ENCODE measurements at regions not wholly inside any gene's neighbourhood (a gene's known extent, or its start where the extent isn't known, plus 50 kb on each side); places are given as distances from the start of the nearest gene placed in this dataset.
"Not testable (repeated sequence)": the region's sequence is repeated elsewhere in the genome, so short reads cannot be mapped to it uniquely, and the experiment has no call there.

GRCh38 chr5:135176991-135177390 lies 143.0 kb upstream of the PITX1 start:
- DNase-seq, result no peak

DNA sequence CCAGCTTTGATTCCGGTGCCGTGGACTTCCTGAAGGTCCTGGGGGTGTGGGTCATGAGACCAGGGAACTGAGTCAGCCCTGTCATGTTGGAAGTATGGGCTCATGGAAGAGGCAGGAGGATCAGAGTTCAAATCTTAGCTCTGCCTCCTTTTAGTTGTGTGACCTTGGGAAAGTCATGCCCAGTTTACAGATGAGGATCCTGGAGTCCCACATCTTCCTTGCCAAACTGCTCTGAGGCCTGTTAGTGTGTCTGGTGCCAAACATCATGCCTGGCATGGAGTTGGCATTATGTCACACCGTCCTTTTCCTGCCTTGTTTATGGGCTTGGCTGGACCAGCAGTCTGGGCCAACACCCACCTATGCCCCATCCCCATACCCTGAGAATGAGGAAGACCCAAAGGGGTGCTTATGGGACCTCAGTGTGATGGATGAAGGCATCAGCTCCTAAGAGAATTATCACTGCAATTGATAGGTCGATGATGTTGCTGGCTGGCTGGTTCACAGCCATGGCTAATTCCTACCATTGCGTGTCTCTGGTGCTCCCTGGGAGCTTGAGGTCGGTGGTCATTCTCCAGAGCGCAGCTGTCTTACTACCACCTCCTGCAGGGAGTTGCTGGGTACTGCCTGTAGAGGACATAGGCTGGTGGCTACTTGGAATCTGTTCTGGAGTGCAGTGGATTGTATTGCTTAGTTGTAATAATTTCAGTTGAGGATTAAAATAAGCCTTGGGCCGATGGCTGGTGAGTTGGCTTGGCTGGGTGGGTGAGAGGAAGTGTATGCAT lies 140.5 kb upstream of the PITX1 start:
- DNase-seq, result no peak

DNA sequence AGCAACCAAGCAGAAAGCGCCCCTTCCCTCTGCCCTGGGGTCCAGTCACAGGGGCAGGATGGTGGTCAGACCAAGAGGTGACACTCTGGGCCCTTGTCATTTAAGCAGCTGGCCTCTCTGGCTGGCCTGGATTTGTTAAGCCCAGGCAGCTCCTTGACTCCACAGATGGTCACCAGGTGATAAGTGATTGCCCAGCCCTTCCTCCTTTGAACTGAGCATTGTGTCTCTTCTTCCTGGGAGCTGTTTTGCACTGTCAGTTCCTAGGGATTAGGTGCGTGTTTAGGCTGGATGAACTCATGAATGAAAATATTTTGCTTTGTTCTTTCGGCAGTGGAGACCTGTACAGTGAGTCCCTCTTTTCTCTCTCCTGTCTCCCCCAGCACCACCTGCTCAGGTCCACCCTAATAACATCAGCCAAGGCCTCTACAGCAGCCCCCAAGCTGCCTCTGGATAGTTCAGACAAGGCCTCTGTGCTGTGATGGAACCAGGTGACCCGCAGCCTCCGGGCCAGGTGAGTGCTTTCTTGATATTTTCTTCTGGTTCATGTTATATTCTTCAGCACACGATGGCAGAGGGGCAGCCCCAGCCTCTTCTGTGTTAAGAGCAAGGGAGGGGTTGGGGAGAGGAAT lies 139.7 kb upstream of the PITX1 start:
- DNase-seq, result no peak

GRCh38 chr5:135172718-135173117 lies 138.7 kb upstream of the PITX1 start:
- DNase-seq, result no peak

DNA sequence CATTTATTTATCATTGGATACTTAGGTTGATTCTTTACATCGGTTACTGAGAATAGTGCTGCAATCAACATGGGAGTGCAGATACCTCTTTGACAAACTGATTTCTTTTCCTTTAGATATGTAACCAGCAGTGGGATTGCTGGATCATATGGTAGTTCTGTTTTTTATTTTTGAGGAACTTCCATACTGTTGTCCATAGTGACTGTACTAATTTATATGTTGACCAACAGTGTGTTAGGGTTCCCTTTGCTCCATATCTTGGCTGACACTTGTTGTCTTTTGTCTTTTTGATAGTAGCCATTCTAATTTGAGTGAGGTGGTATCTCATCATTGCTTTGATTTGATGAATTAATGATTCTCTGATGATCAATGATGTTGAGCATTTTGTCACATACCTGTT lies 137.3 kb upstream of the PITX1 start:
- DNase-seq, result no peak

DNA sequence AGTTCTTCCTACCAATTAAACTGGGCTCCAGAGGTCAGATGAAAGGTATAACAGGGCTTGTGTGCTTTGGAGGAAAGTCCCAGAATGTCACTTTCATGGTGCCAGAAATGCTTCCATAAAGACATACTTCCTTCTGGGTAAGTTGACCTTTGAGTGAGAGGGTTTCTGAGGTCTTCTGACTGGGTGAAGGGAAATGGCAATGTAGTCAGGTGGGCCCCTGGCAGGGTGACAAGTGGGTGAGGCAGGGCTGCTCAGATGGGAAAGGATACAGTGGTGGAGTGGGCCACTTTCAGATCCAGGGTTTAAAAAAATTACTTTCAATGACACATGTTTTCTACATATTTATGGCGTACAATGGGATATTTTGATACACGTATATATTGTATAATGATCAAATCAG lies 136.5 kb upstream of the PITX1 start:
- DNase-seq, result no peak

DNA sequence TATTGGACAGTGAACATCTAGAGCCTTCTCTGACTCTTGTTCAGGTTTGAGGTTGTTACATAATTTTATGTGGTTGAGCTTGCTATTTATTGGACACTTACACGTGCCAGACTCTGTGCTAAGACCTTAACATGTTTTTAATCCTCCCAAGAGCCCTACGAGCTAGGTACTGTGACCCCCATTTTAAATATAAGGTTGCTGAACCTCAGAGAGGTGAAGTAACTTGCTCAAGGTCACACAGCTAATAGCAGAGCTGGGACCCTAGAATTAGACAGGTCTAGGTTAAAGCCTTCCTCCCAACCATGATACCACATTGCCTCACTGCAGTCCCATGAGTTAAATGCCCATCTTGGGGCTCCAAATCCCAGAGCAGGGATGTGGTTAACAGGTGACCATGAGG lies 135.7 kb upstream of the PITX1 start:
- no peak for DNase-seq

- no peak for DNase-seq
These were observed 133.6 kb upstream of the PITX1 start for GRCh38 chr5:135167634-135168033.

DNA sequence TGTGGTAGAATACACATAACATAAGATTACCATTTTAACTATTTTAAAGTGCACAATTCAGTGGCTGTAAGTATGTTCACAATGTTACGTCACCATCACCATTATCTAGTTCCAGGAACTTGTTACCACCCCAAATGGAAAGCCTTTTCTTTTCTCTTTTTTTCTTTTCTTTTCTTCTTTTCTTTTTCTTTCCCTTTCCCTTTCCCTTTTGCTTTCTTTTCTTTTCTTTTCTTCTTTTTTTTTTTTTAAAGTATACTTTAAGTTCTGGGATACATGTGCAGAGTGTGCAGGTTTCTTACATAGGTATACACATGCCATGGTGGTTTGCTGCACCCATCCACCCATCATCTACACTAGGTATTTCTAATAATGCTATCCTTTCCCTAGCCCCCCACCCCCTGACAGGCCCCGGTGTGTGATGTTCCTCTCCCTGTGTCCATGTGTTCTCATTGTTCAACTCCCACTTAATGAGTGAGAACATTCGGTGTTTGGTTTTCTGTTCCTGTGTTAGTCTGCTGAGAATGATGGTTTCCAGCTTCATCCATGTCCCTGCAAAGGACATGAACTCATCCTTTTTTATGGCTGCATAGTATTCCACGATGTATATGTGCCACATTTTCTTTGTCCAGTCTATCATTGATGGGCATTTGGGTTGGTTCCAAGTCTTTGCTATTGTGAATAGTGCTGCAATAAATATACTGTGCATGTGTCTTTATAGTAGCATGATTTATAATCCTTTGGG lies 131.0 kb upstream of the PITX1 start:
- not testable (repeated sequence) for DNase-seq

DNA sequence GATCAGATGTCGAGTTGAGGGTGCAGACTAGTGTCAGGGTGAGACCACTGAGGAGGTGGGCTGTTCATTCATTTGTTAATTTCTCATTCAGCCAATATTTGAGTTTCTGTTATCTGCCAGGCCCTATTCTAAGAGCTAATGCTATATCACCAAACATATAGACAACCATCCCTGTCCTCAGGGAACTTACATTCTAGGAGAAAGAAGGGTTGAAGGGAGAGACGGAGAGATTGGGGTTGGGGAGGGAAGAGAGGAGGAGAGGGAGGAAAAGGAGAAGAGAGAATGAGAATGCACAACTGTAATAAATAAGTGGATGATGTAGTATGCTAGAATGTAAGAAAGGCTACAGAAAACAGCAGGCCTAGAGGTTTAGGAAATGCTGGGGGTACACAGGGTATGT lies 129.9 kb upstream of the PITX1 start:
- DNase-seq, result no peak

- DNase-seq, result no peak
These were observed 129.4 kb upstream of the PITX1 start for GRCh38 chr5:135163391-135163790.

- no peak for DNase-seq
These were observed 128.7 kb upstream of the PITX1 start for GRCh38 chr5:135162661-135163265.

GRCh38 chr5:135161221-135161620 lies 127.2 kb upstream of the PITX1 start:
- DNase-seq, result no peak

DNA sequence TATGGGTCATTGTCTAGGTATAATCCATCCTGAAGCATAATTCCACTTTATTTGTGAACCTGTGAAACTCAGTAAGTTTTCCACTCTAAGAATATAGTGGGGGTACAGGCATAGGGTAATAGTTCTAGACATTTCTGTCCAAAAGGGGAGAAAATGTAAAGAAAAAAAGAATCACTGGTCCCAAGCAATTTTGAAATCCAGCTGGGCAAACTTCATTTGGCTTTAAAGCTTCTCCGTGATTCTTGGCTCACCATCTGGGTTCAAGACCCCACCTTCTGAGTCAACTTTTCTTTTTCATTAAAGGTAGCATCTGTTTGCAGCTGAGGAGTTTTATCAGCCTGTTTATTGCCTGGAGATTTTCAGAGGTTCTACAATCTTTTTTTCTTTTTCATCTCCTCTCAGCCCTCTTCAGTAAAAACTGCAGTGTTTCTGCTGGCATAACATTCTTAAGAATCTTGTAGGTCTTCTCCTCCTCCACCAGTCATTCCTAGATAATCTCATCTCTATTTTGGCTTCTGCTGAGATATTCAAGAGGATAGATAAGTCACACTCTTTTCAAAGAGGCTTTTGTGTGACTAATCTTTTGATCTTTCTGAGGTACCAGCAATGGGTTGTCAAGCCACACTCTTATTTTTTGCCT lies 126.1 kb upstream of the PITX1 start:
- no peak for DNase-seq

- DNase-seq, result no peak
These were observed 125.6 kb upstream of the PITX1 start for GRCh38 chr5:135159626-135160025.

GRCh38 chr5:135158982-135159381 lies 125.0 kb upstream of the PITX1 start:
- DNase-seq, result no peak

DNA sequence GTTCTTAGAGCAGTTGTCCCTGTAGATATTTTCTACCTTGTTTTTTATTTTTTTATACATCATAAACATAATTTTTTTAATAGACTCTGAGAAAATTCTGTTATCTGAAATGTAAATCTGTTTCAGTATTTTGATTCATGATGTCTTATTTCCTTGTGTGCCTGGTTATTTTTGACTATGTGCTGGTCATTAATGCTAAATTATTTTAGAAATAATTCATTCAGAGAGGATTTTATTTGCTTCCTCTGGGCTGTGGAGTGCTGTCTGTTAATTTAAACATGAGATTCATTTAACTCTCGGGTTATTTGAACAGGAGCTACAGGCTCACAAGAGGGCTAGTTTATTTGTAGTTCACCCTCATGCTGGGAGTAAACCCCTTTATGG lies 124.3 kb upstream of the PITX1 start:
- no peak for DNase-seq

DNA sequence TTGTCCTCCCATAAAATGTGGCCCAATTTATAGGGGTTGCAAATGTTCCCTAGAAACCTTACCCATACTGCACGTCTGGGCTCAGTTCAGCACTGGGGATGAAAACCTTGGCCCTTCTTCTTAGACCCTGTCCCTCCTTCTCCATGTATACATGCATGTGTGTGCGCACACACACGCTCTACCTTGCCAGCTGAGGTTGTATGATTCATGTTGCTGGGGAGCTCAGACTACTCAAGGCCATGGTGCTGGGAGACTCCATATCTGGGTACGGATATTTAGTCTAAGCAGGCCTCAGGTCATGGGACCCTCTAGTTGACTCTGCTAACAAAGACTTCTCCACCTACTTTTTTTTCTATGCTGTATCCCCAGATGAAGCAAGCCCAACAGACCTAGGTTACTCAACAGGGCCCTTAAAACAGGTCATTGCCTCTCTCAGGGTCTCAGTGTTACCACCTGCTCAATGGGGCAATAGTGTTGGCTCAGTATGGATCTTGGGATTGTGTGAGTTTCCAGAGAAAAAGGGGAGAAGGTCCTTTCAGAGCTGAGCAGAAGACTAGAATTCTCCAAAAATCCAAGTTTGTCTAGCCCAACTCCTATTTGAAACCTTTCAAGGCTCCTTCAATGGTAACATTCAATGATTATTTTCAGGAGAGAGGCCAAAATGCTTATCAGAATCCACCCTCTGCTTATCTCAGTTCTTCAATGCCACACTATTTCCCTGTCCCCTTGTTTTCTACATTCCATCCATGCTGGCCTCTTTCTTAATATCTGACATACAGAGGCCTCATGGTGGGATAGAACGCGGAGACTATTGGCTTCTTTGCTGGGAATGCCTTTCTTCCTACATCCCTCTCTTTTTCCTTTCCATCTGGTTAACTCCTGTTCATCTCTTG lies 123.6 kb upstream of the PITX1 start:
- DNase-seq, result no peak

DNA sequence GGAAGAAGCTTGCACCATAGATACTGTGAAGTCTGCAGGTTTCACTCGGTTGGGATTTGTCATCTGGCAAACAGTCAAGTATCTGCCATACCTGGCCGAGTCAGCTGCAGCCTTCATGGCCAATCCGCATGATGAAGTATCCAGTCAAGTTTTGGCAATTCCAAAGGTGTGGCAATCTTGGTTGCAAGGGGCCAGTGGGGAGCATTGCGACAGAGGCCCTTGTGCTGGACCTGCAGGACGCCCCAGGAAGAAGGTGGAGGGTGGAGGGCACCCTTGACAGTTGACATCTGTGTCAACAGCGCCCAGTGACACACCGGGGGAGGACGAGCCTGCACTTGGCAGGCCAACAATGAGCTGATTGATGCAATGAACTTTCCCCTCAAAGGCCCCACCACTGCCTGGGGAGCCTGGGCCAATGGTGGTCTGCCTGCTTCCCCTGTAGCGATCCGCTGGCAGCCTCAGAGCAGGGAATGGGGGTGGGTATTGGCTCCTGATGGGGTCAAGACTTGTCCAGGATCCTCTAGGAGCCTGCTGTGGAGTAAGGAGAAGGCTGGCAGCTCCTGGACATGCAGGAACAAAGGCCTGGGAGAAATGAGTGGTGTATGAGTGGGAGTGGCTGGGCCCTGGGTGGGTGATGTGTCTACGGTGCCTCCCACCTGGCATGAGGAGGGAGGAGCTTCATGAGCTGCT lies 122.8 kb upstream of the PITX1 start:
- DNase-seq, result no peak

DNA sequence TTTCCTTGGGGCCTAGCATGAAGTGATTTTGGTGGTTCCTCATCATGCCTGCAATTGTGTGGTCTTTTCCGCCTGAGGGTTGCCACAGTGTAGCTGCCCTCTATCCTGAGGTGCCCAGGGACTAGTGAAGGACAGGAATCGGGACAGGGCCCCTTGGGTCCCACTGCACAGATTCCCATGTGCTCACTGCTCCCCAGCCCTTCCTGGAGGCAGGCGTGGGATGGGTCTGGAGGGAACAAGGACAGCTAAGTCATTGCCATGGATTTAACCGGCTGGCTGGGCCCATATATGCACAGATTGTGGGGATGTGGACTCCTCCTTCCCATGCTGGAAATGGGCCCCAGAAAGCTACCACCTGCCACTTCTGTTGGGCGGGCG lies 122.3 kb upstream of the PITX1 start:
- DNase-seq, result no peak

DNA sequence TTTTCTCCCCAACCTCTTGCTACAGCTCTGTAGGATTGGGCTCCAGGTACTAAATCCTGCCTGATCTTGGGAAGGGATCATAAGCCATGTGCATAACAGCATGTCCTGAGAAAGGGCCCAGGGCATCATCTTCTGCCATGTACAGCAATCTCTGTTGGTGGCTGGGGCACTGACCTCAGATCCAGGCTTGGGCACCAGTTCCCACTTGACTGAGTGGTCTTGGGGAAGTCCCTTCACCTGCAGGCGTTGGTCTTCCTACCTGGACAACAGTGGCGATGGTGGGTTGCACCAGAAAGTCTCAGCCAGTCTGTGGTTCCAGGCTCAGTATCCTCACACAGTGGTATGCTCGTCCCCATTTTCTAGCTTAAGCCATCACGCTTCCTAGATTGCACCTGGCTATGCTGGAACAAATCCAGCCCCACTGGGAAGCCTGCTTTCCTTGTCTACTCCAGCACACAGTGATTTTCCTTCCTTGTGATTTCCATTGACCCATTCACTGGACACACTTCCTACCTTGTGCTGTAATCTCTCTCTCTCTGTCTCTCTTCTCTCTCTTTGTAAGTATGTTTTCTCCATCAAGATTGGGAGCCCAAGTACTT lies 121.7 kb upstream of the PITX1 start:
- DNase-seq, result no peak

Measured in NCI-H2081 treated with DMSO at 0.1 percent for 48 hours (cell line).